HG02610 (cell line): ENCODE measurements at regions not wholly inside any gene's neighbourhood (a gene's known extent, or its start where the extent isn't known, plus 50 kb on each side); places are given as distances from the start of the nearest gene placed in this dataset.
"Not testable (repeated sequence)": the region's sequence is repeated elsewhere in the genome, so short reads cannot be mapped to it uniquely, and the experiment has no call there.

ENCODE experiments used
- ATAC-seq: cut with Tn5 transposase; IDR thresholded peaks from one replicate; pipeline ENCODE4 v1.9.1; 2021; ENCODE audit warnings: mild to moderate bottlenecking, moderate library complexity; ENCODE audit not compliant: unreplicated experiment

DNA sequence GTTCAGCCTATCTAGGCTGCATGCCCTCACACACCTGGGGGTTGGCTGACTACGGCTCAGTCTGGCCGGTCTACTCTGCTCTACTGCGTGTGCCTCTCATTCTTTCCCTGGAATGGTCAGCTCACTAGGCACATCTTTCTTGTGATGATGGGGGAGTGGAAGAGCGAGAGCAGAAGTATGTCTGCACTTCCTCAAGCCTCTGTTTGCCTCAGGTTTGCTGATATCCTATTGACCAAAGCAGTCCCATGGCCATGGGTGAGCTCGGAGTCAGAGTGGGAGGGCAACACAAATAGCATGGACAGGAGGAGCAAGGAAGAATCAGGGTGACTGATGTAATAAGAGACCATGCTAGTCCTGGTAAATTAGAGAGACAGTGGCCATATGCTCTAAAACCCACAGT, 167.9 kb upstream of the PRICKLE2 start:
- no peak for ATAC-seq

DNA sequence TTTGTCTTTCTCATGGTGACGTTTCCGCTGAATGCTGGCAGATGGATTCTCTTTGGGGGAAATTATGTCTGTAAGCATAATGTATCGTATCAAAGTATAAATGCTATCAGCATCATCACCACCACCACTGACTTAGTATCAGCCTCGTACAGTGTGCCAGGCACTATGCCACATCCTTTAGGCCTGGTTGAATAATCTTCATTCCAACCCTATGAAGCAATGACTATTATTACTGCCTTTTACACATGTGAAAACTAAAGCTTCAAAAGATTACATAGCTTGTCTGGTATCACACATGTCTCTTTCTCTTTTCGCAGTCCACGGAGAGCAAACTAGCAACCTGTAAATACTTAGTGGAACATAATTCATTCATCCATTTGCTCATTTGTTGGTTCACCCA, 166.7 kb upstream of the PRICKLE2 start:
- ATAC-seq = no peak

DNA sequence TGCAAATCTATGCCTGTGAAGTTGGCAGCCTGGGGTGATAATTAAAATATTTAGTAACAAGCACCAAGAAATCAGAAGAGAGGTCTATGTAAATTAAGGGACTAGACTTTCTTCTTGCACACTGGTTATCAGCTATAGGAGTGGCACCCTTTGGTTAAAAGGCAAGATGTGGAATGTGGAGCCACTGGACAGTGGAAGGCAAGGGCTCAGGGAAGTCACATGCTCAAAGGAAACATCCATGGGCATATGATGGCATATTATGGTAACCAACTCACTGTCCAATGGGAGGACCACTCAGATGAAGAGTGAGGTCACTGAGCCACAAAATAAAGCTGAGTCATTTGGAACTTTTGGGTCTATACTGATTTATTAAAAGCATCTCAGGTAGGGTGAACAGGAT, 165.6 kb upstream of the PRICKLE2 start:
- ATAC-seq = no peak

DNA sequence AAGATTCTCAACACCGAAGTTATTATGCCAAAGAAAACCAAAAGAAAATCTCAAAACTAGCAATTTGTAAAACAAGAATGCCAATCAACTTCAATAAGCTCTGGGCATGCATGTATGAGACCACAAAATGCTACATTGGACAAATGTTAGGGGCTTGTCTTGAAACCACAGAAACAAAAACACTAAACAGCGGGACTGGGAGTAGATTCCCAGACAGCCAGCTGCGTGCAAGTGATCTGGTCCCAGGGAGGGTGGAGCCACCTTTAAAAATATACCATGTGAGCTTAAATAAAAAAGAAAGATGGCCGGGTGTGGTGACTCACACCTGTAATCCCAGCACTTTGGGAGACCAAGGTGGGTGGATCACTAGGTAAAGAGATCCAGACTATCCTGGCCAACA, 163.6 kb upstream of the PRICKLE2 start:
- ATAC-seq = no peak

DNA sequence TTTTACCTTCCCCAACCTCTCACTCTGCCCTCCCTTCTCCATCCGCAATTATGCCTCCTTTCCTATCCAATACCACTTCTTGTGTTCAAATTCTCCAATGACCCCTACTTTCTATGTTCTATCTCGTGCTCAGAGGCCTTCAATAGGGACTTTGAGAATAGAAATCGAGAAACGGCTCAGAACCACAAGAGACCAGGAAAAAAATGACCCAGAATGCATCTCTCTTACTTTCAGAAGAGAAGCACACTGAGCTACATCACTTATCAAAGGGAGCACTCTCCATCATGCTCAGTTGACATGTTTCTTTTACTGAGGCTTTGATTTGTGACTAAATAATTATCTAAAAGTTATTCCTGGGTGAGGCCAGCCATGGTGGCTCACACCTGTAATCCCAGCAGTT, 162.4 kb upstream of the PRICKLE2 start:
- no peak for ATAC-seq

DNA sequence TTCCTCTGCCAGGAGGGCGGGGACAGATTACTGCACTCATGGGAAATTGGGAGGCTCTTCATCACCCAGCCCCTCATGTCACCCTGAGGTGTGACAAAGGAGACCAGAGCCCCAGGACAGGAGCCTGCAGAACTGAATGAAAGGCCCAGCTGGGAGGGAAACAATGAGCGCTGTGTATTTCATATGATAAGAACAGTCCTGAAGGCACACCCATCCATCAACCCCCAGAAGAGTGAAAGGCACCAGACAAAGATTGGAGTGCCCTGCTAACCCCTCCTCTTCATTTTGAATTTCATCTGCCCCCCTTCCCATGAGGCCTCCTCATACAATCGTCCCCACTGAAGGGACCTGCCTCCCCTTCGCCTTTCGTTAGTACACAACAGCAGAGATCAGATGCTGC, 160.0 kb upstream of the PRICKLE2 start:
- ATAC-seq = no peak

DNA sequence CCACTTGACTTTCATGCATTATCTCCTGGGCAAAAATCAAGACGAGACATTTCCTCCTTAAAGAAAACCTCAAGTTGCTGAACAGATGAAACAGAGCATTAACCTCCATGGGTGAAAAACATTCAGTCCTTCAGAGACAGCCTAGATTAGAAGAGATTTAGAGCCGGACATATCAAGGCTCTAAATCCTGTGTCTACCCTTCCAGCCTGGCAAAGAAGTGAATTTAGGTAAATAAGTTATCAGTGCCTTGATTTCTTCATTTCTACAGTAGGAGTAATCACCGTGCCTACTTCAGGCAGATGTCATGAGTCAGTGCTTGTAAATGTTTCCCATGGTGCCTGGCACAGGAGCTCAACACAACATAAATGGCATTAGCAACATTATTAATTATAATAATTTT, 159.3 kb upstream of the PRICKLE2 start:
- no peak for ATAC-seq

DNA sequence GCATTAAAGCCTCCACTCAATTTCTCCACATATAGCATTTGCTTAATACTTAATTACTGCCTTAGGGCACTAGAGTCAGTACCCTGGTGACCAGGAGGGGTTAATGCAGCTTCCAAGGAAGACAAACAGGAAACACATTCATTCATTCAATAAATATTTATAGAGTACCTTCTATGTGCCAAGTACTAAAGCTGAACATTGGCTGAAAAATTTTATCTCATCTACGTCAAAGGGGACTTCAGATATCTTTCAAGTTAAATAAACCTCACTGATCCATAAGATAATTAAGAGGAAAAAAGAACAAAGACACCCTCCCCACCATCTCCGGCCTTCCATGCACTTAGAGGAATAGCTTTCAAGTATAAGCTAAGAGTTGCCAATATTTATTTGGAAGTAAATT, 156.9 kb upstream of the PRICKLE2 start:
- no peak for ATAC-seq

DNA sequence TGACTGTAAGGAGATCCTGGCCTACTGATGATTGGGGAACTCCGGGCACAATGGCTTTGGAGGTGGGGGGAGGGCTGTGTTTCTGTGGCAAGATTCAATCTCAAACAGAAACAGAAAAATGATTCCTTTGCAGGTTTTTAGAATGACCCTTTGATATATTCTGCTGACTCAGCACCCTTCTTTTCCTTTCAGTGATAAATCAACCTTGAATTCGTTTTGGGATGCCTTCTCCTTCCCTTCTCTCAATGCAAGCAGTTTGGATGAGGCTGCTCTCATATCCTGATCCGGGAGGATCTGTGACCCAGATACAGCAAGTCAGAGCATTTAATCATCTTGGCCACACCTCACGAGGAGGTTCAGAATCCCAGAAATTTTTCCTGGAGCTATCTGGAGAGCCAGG, 156.1 kb upstream of the PRICKLE2 start:
- ATAC-seq = no peak

DNA sequence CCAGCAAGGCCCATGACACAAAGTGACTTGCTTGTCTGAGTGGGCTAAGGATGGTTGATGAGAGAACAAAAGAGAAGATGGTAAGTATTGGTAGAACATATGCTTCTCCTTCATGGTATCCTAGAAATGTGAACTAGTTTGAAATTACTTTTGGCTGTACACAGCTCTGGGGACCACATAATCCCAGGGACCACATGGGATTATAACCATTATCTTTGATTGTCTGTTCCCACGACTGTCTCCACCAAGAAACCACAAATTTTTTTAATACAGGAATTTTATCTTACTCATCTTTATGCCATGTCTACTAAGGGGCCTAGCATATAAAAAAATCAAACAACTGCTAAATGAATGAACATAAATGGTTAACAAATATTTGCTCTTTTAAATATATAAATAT, 155.3 kb upstream of the PRICKLE2 start:
- no peak for ATAC-seq

DNA sequence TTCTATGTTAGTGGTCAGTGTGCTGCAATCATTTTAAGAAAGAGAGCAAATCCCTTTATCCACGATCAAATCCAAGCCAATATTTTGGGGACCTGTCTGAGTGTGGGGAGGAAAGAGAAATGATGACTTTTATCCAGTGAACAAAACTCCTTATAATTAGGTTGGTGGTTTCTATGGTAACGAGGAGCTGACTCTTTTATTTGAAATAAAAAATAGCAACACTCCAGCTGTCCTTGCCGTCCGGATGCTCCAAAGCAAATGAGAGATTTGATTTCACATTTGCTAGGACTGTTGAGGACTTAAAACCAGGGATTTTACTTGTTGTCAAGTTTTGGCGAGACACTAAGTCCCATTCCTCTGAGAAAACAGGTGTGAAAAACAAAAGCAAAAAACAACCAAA, 154.0 kb upstream of the PRICKLE2 start:
- no peak for ATAC-seq

DNA sequence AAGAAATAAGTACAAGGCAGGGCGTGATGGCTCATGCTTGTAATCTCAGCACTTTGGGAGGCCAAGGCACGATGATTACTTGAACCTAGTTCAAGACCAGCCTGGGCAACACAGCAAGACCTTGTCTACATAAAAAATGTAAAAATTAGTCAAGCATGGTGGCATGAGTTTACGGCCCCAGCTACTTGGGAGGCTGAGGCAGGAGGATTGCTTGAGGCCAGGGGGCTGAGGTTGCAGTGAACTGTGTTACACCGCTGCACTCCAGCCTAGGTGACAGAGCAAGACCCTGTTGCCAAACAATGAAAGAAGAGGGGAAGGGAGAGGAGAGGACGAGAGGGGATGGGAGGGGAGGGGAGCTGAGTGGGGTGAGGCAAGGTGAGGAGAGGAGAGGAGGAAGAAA, 152.7 kb upstream of the PRICKLE2 start:
- ATAC-seq = no peak

DNA sequence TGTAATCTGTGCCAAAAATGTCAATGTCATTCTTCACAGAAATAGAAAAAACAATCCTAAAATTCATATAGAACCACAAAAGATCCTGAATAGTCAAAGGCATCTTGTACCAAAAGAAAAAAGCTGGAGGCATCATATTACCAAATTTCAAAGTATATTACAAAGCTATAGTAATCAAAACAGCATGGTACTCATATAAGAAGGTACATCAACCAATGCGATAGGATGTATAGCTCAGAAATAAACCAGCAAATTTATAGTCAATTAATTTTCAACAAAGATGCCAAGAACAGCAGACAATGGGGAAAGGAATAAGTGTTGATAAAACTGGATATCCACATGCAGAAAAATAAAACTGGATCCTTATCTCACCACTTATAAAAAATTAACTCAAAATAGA, 150.5 kb upstream of the PRICKLE2 start:
- no peak for ATAC-seq

DNA sequence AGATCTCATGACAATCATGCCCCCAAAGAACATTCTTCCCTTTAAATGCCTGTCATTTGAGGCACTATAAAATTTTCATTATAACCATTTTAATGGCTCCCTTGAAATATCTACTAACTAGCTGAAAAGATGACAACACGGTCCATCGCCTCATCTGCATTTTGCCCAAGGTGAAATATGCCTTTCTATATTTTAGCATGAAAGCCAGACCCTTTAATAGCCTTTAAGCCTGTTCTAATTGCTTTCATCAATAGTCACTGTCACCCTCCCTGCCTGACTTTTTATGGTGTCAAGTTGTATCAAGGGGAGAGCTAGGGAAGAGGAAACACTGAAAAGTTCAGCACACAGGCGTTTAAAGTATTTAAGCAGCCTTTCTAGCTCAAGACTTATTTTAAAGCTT, 144.1 kb upstream of the PRICKLE2 start:
- no peak for ATAC-seq

DNA sequence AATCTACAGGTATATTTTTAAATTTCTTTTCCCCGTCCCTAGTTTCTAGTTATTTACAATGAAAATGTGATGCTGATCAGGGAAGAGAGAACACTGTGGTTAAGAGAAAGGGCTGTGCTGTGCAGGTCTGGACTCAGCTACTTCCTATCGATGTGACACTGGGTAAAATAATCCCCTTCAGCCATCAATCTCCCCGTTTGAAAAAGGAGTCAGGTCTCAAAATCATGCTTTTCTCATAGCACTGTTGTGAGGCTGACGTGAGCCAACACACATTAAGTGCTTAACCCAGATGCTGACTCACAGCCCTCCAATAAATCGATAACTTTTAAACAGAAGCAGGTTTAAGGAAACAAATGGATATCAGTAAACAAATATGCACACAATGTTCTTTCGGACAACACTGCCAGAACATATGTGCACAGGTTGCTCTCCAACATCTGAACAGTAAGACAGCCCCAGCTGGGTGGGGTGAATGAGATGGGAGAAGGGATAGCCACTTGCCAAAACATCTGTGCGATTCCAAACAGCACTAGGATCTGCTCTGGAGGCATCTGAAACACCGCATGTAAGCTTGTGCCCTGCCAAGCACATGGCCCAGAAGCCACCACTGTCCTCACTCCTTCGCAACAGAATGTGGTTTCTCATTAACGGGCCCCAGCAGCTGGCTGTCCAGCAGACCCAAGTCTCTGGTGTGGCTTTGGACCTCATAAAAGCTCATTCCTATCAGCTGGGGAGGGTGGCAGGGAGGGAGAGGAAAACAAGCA, 143.2 kb upstream of the PRICKLE2 start:
- peak; percentile 34 for ATAC-seq

DNA sequence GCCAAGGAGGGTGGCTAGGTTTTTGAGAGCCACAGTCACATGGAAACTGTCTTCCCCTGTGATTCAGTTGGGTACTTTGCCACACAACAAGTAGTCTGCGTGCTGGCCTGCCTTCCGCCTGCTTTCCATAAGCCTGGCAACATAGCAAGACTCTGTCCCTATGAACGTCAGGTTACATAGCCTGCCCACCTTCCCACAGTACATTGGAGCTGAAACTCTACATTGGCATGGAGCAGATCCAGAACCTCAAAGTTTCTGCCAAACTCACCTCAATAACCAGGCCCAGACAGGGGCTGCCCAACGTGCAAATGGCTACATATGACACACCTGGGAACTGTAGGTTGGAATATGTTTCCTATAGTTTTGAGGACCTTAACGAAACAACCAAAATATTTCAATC, 140.6 kb upstream of the PRICKLE2 start:
- ATAC-seq = no peak

DNA sequence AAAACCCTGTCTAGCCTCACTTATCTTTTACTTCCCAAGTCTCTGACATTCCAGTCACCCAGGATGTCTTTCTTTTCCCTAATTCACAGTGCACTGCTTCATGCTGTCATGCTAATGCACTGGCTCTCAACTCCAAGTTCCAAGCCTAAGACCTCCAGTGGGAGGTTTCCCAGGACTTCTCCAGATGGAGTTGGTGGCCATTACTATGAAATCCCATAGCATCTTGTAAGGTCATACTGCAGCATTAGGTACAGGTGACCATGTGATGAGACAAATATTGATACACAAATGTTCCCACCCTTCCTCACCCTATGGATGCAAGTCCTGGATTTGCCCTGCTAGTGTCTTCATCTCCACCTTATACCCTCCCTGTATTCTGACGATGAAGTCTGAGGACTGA, 138.6 kb upstream of the PRICKLE2 start:
- ATAC-seq = no peak

DNA sequence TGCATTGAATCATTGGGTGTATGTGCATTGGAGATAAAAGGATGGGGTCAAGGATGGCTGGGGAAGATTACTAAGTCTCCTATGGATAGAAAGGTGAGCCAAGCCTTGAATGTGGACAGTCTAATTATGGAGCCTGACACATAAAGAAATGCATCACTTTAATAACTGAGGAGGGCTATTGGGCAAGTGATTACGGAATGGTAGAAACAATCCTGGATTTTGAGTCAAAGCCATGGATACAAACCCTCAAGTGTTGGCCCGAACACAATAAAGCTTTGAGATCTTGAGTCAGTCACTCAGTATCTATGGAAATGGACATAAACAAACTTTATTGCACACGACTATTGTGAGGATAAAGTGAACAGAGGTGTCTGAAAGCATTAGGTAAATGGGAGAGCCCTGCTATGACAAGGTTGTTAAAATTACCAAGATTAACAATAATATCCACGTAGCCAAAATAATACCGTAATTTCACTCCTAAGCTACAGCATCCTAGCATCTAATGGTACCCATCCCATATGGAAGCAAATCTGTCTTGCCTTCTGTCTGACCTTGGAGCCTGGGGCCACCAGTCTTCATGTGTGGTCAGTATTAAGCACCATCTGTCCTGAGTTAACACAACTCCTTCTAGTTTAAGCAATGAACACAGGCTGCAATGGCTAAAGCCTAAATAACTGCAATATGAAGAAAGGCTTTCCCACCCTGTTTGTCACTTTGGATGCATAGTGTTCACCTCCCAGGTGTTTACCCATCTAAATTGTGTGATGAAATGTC, 136.9 kb upstream of the PRICKLE2 start:
- ATAC-seq = no peak

DNA sequence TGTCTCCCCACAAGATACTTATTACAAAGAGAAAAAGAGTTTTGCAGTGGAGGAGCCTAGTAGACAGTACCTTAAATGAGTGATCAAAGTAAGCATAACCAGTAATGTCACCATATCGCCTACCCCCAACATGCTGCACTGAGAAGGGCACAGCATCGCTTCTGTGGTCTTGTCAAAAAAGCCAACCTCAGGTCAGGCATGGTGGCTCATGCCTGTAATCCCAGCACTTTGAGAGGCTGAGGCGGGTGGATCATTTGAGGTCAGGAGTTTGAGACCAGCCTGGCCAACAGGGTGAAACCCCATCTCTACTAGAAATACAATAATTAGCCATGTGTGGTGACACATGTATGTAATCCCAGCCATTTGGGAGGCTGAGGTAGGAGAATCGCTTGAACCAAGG, 135.8 kb upstream of the PRICKLE2 start:
- not testable (repeated sequence) for ATAC-seq

DNA sequence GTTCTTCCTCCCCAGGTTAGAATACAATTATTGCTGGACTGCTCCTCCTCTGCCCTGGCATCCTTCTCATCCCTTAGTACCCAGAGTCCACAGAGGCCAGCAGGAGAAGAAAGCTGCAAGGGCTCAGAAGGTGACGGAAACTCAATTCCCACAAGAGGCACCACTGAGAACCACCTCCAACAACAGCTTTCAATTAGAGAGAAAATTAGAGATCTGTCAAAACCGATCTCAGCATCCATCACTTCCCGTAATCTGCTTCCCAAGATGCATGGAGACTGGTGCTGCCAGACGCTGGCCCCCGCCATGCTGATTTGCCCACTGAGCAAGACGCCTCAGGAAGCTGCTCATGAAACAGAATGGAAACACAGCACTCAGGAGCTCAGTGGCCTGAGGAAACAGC, 135.0 kb upstream of the PRICKLE2 start:
- no peak for ATAC-seq

DNA sequence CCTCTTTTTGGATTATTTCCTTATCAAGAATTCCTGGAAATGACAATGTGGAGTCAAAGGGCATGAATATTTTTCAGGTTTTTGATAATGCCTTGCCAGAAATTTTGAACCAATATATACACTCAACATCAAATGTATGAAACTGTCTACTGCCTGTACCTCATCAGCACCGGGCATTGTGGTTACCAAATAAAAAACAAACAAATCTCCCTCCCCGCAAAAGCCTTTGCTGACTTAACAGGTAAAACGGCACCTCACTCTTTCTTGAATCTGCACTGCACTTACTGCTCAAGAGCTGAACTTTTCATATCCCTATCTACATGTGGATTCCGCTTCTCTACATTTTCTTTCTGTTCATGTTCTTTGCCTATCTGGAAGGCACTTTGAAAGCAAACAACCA, 134.5 kb upstream of the PRICKLE2 start:
- ATAC-seq = no peak

DNA sequence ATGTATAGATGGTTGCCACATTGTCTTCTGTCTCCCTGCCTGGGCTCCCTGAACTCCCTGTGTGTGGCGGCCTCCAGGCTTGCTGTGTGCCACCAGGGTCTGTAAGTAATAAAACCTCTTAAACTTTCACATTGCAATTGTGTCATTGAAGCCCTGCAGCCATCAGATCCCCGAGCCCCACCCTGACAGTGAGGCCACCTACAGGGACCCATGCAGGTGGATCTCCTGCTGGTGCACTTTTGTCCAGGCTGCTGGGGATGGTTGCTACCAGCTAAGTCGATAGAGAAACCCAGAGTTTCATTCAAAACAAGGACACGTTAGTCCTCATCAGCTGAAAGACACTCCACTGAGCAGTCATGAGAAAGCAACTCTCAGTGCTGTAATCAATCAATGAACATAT, 133.6 kb upstream of the PRICKLE2 start:
- ATAC-seq = no peak

DNA sequence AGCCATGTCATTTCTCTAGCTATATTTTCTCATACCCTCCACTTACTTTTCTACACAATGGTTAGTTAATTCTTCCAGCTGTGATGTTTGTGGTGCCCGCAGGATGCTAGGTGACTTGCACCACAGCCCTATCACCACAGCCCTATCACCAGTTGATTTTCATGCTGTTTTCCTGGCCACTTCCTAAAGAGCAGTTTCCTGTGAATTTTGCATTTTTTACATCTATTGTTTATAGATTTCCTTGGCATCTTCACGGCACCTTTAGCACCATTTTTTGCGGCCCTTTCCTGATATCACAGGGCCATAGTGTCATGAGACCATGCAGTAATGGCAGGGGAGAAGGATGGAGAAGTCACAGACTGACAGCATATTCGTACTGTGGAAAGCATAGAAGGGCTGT, 132.9 kb upstream of the PRICKLE2 start:
- ATAC-seq = no peak
